GM21360 (cell line): ENCODE measurements at regions not wholly inside any gene's neighbourhood (a gene's known extent, or its start where the extent isn't known, plus 50 kb on each side); places are given as distances from the start of the nearest gene placed in this dataset.

Experiments
- ATAC-seq: cut with Tn5 transposase; IDR thresholded peaks from one replicate; pipeline ENCODE4 v1.9.1; 2021; ENCODE audit warnings: mild to moderate bottlenecking, moderate library complexity; ENCODE audit not compliant: unreplicated experiment

- no peak for ATAC-seq
Observed at GRCh38 chr1:5480906-5481305, 511.3 kb downstream of the NPHP4 start.

- ATAC-seq: no peak
Observed at GRCh38 chr1:5479876-5480646, 512.2 kb downstream of the NPHP4 start.

- ATAC-seq: no peak
Observed at GRCh38 chr1:5478961-5479360, 513.3 kb downstream of the NPHP4 start.

- no peak for ATAC-seq
Observed at GRCh38 chr1:5478156-5478695, 514.0 kb downstream of the NPHP4 start.

GRCh38 chr1:5477716-5478115, 514.5 kb downstream of the NPHP4 start:
- no peak for ATAC-seq

GRCh38 chr1:5475572-5475971, 516.7 kb downstream of the NPHP4 start:
- no peak for ATAC-seq

GRCh38 chr1:5473268-5473667, 519.0 kb downstream of the NPHP4 start:
- ATAC-seq: no peak

GRCh38 chr1:5466487-5466886, 525.7 kb downstream of the NPHP4 start:
- ATAC-seq: no peak

GRCh38 chr1:5465281-5465711, 526.9 kb downstream of the NPHP4 start:
- ATAC-seq: no peak

GRCh38 chr1:5464366-5464765, 527.9 kb downstream of the NPHP4 start:
- ATAC-seq: no peak

- ATAC-seq: no peak
Observed at GRCh38 chr1:5460974-5461373, 531.3 kb downstream of the NPHP4 start.

- ATAC-seq: no peak
Observed at GRCh38 chr1:5459839-5460610, 532.2 kb downstream of the NPHP4 start.

GRCh38 chr1:5458248-5458647, 534.0 kb downstream of the NPHP4 start:
- ATAC-seq: no peak

- no peak for ATAC-seq
Observed at GRCh38 chr1:5456090-5456811, 536.0 kb downstream of the NPHP4 start.

- no peak for ATAC-seq
Observed at GRCh38 chr1:5455651-5456050, 536.6 kb downstream of the NPHP4 start.

- ATAC-seq: no peak
Observed at GRCh38 chr1:5455056-5455455, 537.2 kb downstream of the NPHP4 start.

GRCh38 chr1:5453347-5453746, 538.9 kb downstream of the NPHP4 start:
- ATAC-seq: no peak

- ATAC-seq: no peak
Observed at GRCh38 chr1:5451671-5452070, 540.6 kb downstream of the NPHP4 start.

GRCh38 chr1:5448486-5448885, 543.7 kb downstream of the NPHP4 start:
- no peak for ATAC-seq

GRCh38 chr1:5447503-5447960, 544.7 kb downstream of the NPHP4 start:
- ATAC-seq: no peak

- ATAC-seq: no peak
Observed at GRCh38 chr1:5444396-5444795, 547.8 kb downstream of the NPHP4 start.
